Peyer's patch (tissue), 4 donors: ENCODE measurements at regions not wholly inside any gene's neighbourhood (a gene's known extent, or its start where the extent isn't known, plus 50 kb on each side); places are given as distances from the start of the nearest gene placed in this dataset.

Experiments
- POLR2A ChIP-seq, 2 donors: fragments of 450-650 bp; IDR thresholded peaks; one replicate each; pipeline ENCODE4 v1.5.1; 2017; ENCODE audit warnings: antibody characterized with exemption in 2 of 2, mild to moderate bottlenecking in 2 of 2, moderate library complexity in 2 of 2
- TF ChIP-seq, protein P1 (sequence below), 6 experiments: fragments of 450-650 bp in 4 of 6; fragments of 200-600 bp in 2 of 6; sonication (generic) in 1 of 6; IDR thresholded peaks; one replicate each; pipeline ENCODE4 v1.5.1; 2017 to 2019; ENCODE audit warnings: antibody characterized with exemption in 6 of 6, mild to moderate bottlenecking in 3 of 6, moderate library complexity in 1 of 6

DNA sequence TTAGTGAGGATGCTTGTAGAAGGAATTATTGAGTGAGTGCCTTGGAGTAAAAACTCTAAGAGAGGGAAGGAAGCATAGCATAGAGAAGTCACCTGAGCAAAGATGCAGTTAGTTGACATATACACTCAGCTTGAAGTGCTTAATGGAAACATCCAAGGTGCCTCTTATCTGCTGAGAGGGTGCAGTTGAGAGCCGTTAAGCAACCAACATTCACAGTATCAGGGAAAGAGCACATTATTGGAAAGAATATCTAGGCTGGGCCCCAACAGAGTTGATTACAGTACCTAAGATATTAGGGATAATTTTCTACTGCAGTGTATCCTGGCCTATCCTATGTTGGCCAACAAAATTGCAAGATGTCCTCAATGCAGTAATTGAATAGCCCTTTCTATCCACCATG, 302.0 kb downstream of the ETV1 start:
- TF ChIP-seq, protein P1, sequence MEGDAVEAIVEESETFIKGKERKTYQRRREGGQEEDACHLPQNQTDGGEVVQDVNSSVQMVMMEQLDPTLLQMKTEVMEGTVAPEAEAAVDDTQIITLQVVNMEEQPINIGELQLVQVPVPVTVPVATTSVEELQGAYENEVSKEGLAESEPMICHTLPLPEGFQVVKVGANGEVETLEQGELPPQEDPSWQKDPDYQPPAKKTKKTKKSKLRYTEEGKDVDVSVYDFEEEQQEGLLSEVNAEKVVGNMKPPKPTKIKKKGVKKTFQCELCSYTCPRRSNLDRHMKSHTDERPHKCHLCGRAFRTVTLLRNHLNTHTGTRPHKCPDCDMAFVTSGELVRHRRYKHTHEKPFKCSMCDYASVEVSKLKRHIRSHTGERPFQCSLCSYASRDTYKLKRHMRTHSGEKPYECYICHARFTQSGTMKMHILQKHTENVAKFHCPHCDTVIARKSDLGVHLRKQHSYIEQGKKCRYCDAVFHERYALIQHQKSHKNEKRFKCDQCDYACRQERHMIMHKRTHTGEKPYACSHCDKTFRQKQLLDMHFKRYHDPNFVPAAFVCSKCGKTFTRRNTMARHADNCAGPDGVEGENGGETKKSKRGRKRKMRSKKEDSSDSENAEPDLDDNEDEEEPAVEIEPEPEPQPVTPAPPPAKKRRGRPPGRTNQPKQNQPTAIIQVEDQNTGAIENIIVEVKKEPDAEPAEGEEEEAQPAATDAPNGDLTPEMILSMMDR (IDR thresholded peaks at IDR 0.05): no peak
- TF ChIP-seq POLR2A (IDR thresholded peaks at IDR 0.05): no peak
